MV-4-11 (cell line): ENCODE measurements at regions not wholly inside any gene's neighbourhood (a gene's known extent, or its start where the extent isn't known, plus 50 kb on each side); places are given as distances from the start of the nearest gene placed in this dataset.
A peak's percentile ranks its signal among the peaks of the same experiment; 100 is the strongest.

Experiments used
- DNase-seq: peaks from one replicate; lab custom pipeline; 2025; lab: John Stamatoyannopoulos, UW

DNA sequence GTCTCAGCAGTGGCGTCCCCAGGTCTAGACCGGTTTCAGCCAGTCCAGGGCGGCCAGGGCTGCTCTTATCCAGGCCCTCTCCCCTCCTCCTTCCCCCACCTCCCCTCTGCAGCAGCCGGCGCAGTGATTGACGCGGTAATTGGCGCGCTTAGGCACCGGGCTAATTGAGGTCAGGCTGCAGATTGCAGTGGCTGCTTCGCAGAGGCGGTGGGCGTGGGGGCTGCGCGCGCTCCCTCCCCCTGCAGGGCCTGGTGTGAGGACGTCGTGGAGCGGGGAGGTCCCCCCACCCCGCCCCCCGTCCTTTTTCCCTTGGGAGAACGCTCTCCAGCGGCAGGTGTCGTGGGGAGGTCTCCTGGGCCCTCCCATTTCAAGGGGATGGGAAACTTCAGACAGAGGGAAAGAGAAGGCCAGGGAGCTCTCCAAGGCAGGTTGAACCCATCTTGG lies 70.4 kb upstream of the BLCAP start:
- DNase-seq = no peak

DNA sequence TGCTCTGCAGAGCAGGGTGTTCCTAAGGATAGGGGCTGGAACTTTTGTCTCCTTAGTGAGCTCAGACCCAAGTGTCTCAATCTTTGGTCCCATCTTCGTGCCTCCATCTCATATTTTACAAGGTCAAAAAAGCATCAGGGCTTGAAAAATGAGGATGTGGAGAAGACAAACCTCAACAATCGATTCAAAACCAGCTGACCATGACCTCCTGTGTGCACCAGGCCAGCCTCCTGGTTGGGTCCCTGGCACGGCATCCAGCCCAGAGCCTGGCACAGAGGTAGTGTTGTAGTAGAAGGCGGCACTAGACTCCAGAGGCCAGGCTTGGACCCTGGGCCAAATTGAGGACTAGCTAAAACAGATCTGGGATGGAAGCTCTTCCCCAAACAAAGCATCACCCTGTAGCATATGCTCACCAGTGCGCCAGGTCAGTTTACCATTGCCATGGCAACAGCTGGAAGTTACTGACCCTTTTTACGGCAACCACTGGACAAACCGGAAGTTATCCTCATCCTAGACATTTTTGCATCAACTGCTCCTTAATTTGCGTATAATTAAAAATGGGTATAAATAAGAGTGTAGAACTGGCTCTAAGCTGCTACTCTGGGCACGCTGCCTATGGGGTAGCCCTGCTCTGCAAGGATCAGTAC lies 69.3 kb upstream of the BLCAP start:
- peak; percentile 34 for DNase-seq

DNA sequence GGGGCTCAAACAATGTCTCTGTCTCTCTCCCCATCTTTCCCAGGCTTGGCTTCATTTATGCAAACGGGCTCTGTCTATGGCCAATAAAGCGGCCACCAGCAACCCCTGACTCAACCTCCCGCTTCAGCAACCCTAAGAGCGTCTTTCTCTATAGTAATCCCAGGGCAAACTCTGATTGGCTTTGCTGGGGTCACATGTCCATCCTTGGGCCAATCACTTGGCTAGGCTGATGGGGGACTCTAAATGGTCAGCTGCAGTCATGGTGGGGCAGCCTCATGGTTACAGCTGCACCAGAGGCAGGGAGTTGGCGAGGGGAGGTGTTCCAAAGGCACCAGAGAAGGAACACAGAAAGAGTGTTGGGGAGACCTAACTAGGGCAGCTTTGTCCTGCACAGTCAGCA lies 68.5 kb upstream of the BLCAP start:
- DNase-seq = no peak

DNA sequence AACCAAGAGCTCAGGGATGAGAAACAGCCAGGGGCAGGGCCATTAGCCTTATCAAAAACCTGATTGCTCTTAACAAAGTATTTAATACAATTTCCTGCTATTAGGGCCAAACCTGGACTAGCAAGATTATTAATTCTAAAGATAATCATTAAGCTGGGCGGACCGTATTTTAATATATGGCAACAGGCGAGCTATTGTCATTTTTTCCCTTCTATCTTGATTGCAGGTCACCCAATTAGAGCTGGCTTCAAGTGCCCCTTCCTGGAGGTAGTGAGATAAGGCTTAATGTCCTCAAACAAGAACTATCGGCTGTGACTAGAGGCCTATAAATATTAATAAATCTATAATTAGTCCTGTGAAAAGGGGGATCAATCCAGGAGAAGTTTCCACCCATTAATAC lies 66.0 kb upstream of the BLCAP start:
- DNase-seq = no peak

DNA sequence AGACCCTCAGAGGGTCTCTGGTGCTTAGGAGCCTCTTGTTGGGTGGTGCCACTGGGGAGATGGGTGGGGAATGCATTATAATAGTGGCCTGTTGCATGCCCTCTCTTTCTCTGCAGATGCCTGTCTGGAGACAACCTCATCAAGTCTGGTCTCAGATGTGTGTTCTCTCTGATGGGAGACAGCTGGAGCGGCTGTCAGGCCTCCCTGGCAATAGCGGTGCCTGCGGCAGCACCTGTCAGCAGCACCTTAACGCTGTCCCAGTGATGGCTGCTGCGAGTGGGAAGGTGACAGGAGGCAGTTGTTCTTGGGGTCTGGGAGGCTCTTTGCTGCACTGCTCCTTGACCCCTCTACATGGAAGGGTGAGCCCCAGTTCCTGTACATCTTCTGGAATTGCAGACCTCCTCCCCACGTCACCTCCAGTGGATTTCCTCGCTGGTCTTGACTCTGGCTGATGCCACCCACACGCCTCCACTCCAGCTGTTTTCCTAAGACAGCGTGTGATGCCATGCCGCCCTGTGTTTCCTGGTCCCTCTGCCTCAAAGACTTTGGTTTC lies 63.3 kb upstream of the BLCAP start:
- DNase-seq = no peak

DNA sequence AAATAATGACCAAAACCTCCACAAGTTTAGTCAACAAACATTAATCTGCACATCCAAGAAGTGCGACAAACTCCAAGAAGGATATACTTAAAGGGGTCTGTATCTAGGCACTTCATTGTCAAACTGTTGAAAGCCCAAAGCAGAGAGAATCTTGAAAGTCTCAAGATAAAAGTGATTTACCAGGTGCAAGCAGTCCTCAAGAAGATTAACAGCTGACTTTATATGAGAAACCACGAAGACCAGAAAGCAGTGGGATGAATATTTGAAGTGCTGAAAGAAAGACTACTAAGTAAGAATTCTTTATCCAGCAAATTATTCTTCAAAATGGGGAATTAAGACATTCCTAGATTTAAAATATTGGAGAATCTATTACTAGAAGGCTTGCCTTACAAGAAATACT lies 58.4 kb upstream of the BLCAP start:
- DNase-seq = no peak

DNA sequence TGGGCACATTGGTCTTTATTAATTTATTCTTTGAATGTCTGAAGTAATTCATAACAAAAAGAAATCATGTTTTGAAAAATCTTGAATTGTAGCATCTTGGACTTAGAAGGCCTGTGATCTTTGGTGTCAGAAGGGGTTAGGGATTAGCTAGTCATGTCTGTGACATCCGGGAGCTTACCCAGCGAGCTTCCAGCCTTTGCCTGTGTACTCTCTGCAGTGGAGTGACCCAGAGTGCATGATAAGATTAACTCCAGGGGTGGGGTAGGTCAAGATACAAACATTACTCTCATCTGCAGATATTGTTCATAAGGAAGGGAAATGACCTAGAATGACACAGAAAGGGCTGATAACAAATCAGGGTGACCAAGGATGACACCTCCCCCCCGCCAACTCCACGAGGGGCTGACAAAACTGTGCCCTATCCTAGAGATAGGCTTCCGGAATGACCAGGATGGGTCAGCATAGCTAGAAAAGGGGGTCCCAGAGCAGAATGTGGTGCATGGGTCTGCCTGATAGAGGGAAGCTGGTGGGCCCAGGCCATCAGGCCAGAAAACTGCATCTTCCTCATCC lies 56.6 kb upstream of the BLCAP start:
- DNase-seq = no peak

DNA sequence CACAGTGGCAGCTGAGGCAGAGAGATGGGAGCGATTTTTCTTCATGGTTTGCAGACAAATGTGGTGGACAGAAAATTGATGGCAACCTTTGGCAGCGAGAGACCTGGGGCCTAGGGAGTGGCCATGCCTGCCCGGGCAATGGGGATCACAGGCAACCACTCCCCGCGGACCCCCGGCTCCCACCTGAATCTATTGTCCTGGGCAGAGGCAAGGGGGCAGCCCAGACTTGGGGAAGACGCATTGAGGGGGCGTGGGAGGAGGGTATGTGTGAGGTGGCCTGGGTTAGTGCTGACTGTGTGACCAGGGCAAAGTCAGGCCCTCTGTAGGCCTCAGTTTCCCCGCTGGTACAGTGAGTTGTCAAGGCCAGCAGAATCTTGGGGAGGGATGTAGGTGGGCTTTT lies 53.6 kb upstream of the BLCAP start:
- no peak for DNase-seq

DNA sequence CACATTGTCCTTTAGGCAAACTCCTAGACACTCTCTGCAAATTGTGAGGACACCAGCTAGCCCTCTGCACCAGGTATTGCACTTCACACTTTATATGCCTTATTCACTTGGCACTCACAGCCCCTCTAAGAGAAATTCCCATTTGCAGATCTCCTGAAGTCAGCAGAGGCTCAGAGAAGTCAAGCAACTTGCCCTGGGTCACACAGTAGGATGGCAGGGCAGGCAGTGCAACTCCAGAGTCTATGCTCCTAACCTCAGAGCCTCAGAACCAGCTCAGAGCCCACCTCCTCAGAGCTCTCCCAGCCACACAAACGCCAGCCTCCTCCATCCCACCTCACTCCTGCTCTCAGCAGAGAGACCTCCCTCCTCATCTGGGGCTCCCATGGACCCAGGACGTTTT lies 52.4 kb upstream of the BLCAP start:
- no peak for DNase-seq

DNA sequence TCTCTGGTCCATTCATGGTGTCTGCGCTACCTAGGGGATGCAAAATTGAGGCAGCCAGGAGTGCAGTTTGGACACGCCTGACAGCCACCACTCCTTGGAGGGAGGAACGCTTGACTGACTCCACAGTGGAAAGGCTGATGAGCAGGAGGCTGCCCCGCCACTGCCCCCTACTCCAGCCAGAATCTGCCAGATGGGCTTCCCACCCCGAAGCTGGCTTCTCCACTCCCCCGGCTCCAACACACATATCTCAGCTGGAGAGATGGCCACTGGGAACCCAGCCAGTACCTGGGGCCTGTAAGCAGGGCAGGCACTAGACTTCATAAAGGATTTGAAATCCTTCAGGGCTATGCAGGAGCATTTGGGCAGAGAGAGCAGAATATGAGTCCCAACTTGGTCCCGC lies 51.4 kb upstream of the BLCAP start:
- no peak for DNase-seq

DNA sequence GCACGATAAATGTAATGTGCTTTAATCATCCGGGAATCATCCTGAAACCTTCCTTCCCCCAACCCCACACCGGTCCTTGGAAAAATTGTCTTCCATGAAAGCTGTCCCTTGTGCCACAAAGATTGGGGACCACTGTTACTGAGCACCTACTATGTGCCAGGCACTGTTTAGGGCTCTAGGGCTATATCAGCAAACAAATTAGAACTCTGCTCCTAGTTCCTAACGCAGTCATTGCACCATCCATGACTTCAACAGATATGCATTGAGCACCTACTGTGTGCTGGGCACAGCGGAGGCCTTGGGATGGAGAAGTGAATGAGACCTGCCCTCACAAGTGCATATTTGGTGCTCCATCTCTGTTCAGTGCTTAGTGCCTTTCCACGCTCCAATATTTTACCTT lies 50.3 kb upstream of the BLCAP start:
- DNase-seq = no peak
